Esophagus squamous epithelium (tissue), 5 donors: ENCODE measurements at regions not wholly inside any gene's neighbourhood (a gene's known extent, or its start where the extent isn't known, plus 50 kb on each side); places are given as distances from the start of the nearest gene placed in this dataset.
"Not testable (repeated sequence)": the region's sequence is repeated elsewhere in the genome, so short reads cannot be mapped to it uniquely, and the experiment has no call there.

Experiments used
- DNase-seq: peaks from one replicate; lab custom pipeline; 2025; lab: John Stamatoyannopoulos, UW
- H3K27ac ChIP-seq, 4 donors: fragments of 200-600 bp; sonication (generic); one replicate each; pipeline ENCODE4 v1.5.1; 2016 to 2019; ENCODE audit warnings: mild to moderate bottlenecking in 1 of 4
- H3K27me3 ChIP-seq, 4 donors: fragments of 200-600 bp; sonication (generic); 1 replicate in 3 of 4; 2 replicates in 1 of 4; pipeline versions ENCODE4 v1.5.1 to v1.6.0; 2017 to 2021; ENCODE audit warnings: antibody characterized with exemption in 1 of 4
- H3K36me3 ChIP-seq, 3 donors: fragments of 200-600 bp; sonication (generic); one replicate each; pipeline ENCODE4 v1.5.1; 2016 to 2019
- H3K4me1 ChIP-seq, 3 donors: fragments of 200-600 bp; sonication (generic); one replicate each; pipeline ENCODE4 v1.5.1; 2017 to 2019
- H3K4me3 ChIP-seq, 4 donors: fragments of 200-600 bp; sonication (generic); 1 replicate in 3 of 4; 2 replicates in 1 of 4; pipeline ENCODE4 v1.5.1; 2016 to 2019; ENCODE audit warnings: mild to moderate bottlenecking in 2 of 4, moderate library complexity in 1 of 4
- H3K9me3 ChIP-seq, 3 donors: fragments of 200-600 bp; sonication (generic); one replicate each; pipeline ENCODE4 v1.5.1; 2016 to 2019
- CTCF ChIP-seq, 6 experiments: fragments of 450-650 bp in 4 of 6; fragments of 200-600 bp in 2 of 6; sonication (generic) in 2 of 6; IDR thresholded peaks; one replicate each; pipeline ENCODE4 v1.5.1; 2016 to 2019; ENCODE audit warnings: antibody characterized with exemption in 6 of 6, mild to moderate bottlenecking in 4 of 6, moderate library complexity in 4 of 6
- POLR2A ChIP-seq, 4 donors: fragments of 450-650 bp; IDR thresholded peaks; one replicate each; pipeline ENCODE4 v1.6.1; 2017; ENCODE audit warnings: antibody characterized with exemption in 4 of 4, mild to moderate bottlenecking in 4 of 4, moderate library complexity in 3 of 4
- WGBS, 2 donors: methylation state at CpG; one replicate each; pipeline ENCODE4 v1.1.5; 2018; 5-methylcytosine and 5-hydroxymethylcytosine counted together
- intact Hi-C: fragments of 100-400 bp; cut with DNase I; formaldehyde crosslinking; loops from one replicate; pipeline ENCODE4 v1.15.0; 2022
- donor health status: DM: yes; HTN: yes; CAD: no.

- H3K36me3 ChIP-seq, result no peaks in the 10 kb centered on the region
- no peak overlapping the region for H3K4me3 ChIP-seq
- H3K27ac ChIP-seq, result no peak overlapping the region
- DNase-seq, result no peak
- H3K27me3 ChIP-seq, result peaks cover 0 to 15% (median 0%) of the 10 kb centered on the region in 4 donors
- intact Hi-C loops, result no loop called here
- 81 to 88% methylated on average over 9 of the region's 12 CpGs for WGBS, 2 donors
- no peaks in the 10 kb centered on the region for H3K4me1 ChIP-seq
- TF ChIP-seq CTCF (IDR thresholded peaks at IDR 0.05), result no peak
- no peak for TF ChIP-seq POLR2A (IDR thresholded peaks at IDR 0.05)
- no peaks in the 10 kb centered on the region for H3K9me3 ChIP-seq
Measured at GRCh38 chr18:78507217-78507616, 472.4 kb upstream of the SALL3 start.

- peaks cover 0 to 19% (median 0%) of the 10 kb centered on the region in 4 donors for H3K27me3 ChIP-seq
- H3K9me3 ChIP-seq, H3K36me3 ChIP-seq, H3K4me1 ChIP-seq, intact Hi-C loops, H3K27ac ChIP-seq, DNase-seq, H3K4me3 ChIP-seq: not testable (repeated sequence)
- 86 to 90% methylated on average over 13 to 16 of the region's 19 CpGs for WGBS, 2 donors
Measured at GRCh38 chr18:78508228-78508824, 471.3 kb upstream of the SALL3 start.

- H3K27me3 ChIP-seq, result peaks cover 0 to 19% (median 0%) of the 10 kb centered on the region in 4 donors
- no peaks in the 10 kb centered on the region for H3K9me3 ChIP-seq
- no peak for DNase-seq
- intact Hi-C loops, result no loop called here
- TF ChIP-seq POLR2A (IDR thresholded peaks at IDR 0.05) (no peak), CTCF (IDR thresholded peaks at IDR 0.05) (no peak)
- H3K4me3 ChIP-seq, result no peak overlapping the region
- H3K4me1 ChIP-seq, result no peaks in the 10 kb centered on the region
- WGBS, 2 donors, result 30 to 35% methylated on average over 7 of the region's 7 CpGs
- H3K36me3 ChIP-seq, result no peaks in the 10 kb centered on the region
- no peak overlapping the region for H3K27ac ChIP-seq
Measured at GRCh38 chr18:78510091-78510490, 469.5 kb upstream of the SALL3 start.

- no peaks in the 10 kb centered on the region for H3K9me3 ChIP-seq
- TF ChIP-seq POLR2A (IDR thresholded peaks at IDR 0.05) (no peak), CTCF (IDR thresholded peaks at IDR 0.05) (no peak)
- H3K4me3 ChIP-seq, result no peak overlapping the region
- no peaks in the 10 kb centered on the region for H3K4me1 ChIP-seq
- H3K36me3 ChIP-seq, result no peaks in the 10 kb centered on the region
- no peak overlapping the region for H3K27ac ChIP-seq
- no peak for DNase-seq
- intact Hi-C loops, result no loop called here
- H3K27me3 ChIP-seq, result peaks cover 0 to 15% (median 0%) of the 10 kb centered on the region in 4 donors
- 64 to 67% methylated on average over 5 to 6 of the region's 7 CpGs for WGBS, 2 donors
Measured at GRCh38 chr18:78510636-78511035, 469.0 kb upstream of the SALL3 start.

- intact Hi-C loops, result no loop called here
Measured at GRCh38 chr18:78511666-78512601, 467.7 kb upstream of the SALL3 start.

More at GRCh38 chr18:78511666-78512601, 467.7 kb upstream of the SALL3 start:
- no peaks in the 10 kb centered on the region for H3K36me3 ChIP-seq
- H3K27me3 ChIP-seq, result peaks cover 0 to 10% (median 0%) of the 10 kb centered on the region in 4 donors
- H3K4me3 ChIP-seq, result no peak overlapping the region
- no peak overlapping the region for H3K27ac ChIP-seq
- no peaks in the 10 kb centered on the region for H3K4me1 ChIP-seq
- WGBS, 2 donors, result 67 to 72% methylated on average over 2 to 16 of the region's 24 CpGs
- H3K9me3 ChIP-seq, result no peaks in the 10 kb centered on the region
- DNase-seq, result no peak
- no peak for TF ChIP-seq CTCF (IDR thresholded peaks at IDR 0.05)
- no peak for TF ChIP-seq POLR2A (IDR thresholded peaks at IDR 0.05)
